Keratinocyte (primary cell): ENCODE measurements at regions not wholly inside any gene's neighbourhood (a gene's known extent, or its start where the extent isn't known, plus 50 kb on each side); places are given as distances from the start of the nearest gene placed in this dataset.

Source experiments
- DNase-seq: peaks from one replicate; pipeline ENCODE4 v3.0.0-alpha.2; 2011; ENCODE audit warnings: low read depth, missing footprints, low spot score
- FAIRE-seq: peaks from 2 replicates; lab custom pipeline; 2011; peaks lifted over from hg19 to GRCh38; lab: Jason Lieb, UNC
- H2AFZ ChIP-seq: 2 replicates; pipeline ENCODE4 v1.6.0; 2012; ENCODE audit warnings: low read length, control low read depth, inconsistent platforms; ENCODE audit not compliant: control insufficient read depth
- H3K27ac ChIP-seq: 2 replicates; pipeline ENCODE4 v1.5.1; 2011; ENCODE audit warnings: low read length; ENCODE audit not compliant: control insufficient read depth, insufficient read depth
- H3K27me3 ChIP-seq: 3 replicates; pipeline ENCODE4 v1.6.0; 2011; ENCODE audit warnings: low read length; ENCODE audit not compliant: control insufficient read depth, insufficient read depth; ENCODE audit errors: extremely low read depth
- H3K36me3 ChIP-seq, 2 experiments: 2 replicates in 1 of 2; 3 replicates in 1 of 2; pipeline ENCODE4 v1.5.1; 2011; ENCODE audit warnings: low read length in 2 of 2, mild to moderate bottlenecking in 1 of 2; ENCODE audit not compliant: control insufficient read depth in 2 of 2, insufficient read depth in 2 of 2; ENCODE audit errors: extremely low read depth in 1 of 2
- H3K4me1 ChIP-seq: 3 replicates; pipeline ENCODE4 v1.5.1; 2011; ENCODE audit warnings: low read length; ENCODE audit not compliant: control insufficient read depth, insufficient read depth; ENCODE audit errors: extremely low read depth
- H3K4me2 ChIP-seq: 3 replicates; pipeline ENCODE4 v1.6.0; 2011; ENCODE audit warnings: low read depth, low read length; ENCODE audit not compliant: control insufficient read depth, insufficient read depth; ENCODE audit errors: extremely low read depth
- H3K4me3 ChIP-seq, 3 experiments: fragments of 200-600 bp in 1 of 3; sonication (generic) in 1 of 3; 2 replicates in 2 of 3; 3 replicates in 1 of 3; pipeline ENCODE4 v1.5.1; 2011 to 2016; ENCODE audit warnings: low read length in 3 of 3, mild to moderate bottlenecking in 3 of 3, control low read depth in 2 of 3, inconsistent platforms in 1 of 3, low read depth in 1 of 3, mixed read lengths in 1 of 3, mixed run types in 1 of 3, moderate library complexity in 1 of 3; ENCODE audit not compliant: control insufficient read depth in 2 of 3, insufficient read depth in 2 of 3; ENCODE audit errors: extremely low read depth in 1 of 3
- H3K79me2 ChIP-seq: 2 replicates; pipeline ENCODE4 v1.6.0; 2012; ENCODE audit warnings: low read length; ENCODE audit not compliant: control insufficient read depth, insufficient read depth
- H3K9ac ChIP-seq: 3 replicates; pipeline ENCODE4 v1.6.0; 2011; ENCODE audit warnings: low read length; ENCODE audit not compliant: control insufficient read depth, insufficient read depth; ENCODE audit errors: extremely low read depth
- H3K9me1 ChIP-seq: 3 replicates; pipeline ENCODE4 v1.6.0; 2011; ENCODE audit warnings: low read length; ENCODE audit not compliant: control insufficient read depth, insufficient read depth; ENCODE audit errors: extremely low read depth
- H3K9me3 ChIP-seq: 2 replicates; pipeline ENCODE4 v1.5.1; 2012; ENCODE audit warnings: low read depth, low read length; ENCODE audit not compliant: control insufficient read depth
- H4K20me1 ChIP-seq: 3 replicates; pipeline ENCODE4 v1.6.0; 2011; ENCODE audit warnings: low read length; ENCODE audit not compliant: control insufficient read depth, insufficient read depth; ENCODE audit errors: extremely low read depth
- EZH2 ChIP-seq: IDR thresholded peaks from one replicate; pipeline ENCODE4 v1.6.1; 2012; ENCODE audit warnings: inconsistent platforms, mild to moderate bottlenecking, low read length, moderate library complexity
- dilution Hi-C: fragments of 300-500 bp; cut with MboI; formaldehyde crosslinking; loops from one replicate; pipeline ENCODE4 v1.7.0; 2020; ENCODE audit warnings: low sequenced_read_pairs; ENCODE audit not compliant: extremely low pct_ligation_motif_present
- TF ChIP-seq, protein P1 (sequence below), 3 experiments: IDR thresholded peaks in 1 of 3; conservative IDR thresholded peaks in 1 of 3; optimal IDR thresholded peaks in 1 of 3; 2 replicates in 2 of 3; 3 replicates in 1 of 3; pipeline versions ENCODE3 to v1.5.1; 2011; ENCODE audit warnings: low read length in 3 of 3, mild to moderate bottlenecking in 3 of 3, moderate library complexity in 2 of 3, control low read depth in 1 of 3, inconsistent platforms in 1 of 3; ENCODE audit not compliant: insufficient read depth in 2 of 3; ENCODE audit errors: extremely low read depth in 1 of 3

DNA sequence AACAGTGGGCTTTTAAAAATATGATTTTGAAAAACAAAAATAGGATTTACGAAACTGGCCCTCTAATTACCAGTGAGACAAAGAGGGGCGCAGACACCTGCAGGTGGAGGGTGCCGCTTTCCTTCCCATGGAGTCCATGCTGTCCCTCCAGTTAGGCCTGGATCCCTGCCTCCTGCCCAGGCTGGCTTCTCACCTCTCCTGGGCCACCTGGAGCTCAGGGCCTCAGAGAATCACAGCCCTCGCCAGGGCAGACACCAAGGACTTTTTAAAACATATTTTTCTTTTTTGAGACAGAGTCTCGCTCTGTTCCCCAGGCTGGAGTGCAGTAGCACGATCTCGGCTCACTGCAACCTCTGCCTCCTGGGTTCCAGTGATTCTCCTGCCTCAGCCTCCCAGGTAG lies 1437.2 kb downstream of the TBC1D22A start:
- TF ChIP-seq EZH2, result no peak
- TF ChIP-seq, protein P1, sequence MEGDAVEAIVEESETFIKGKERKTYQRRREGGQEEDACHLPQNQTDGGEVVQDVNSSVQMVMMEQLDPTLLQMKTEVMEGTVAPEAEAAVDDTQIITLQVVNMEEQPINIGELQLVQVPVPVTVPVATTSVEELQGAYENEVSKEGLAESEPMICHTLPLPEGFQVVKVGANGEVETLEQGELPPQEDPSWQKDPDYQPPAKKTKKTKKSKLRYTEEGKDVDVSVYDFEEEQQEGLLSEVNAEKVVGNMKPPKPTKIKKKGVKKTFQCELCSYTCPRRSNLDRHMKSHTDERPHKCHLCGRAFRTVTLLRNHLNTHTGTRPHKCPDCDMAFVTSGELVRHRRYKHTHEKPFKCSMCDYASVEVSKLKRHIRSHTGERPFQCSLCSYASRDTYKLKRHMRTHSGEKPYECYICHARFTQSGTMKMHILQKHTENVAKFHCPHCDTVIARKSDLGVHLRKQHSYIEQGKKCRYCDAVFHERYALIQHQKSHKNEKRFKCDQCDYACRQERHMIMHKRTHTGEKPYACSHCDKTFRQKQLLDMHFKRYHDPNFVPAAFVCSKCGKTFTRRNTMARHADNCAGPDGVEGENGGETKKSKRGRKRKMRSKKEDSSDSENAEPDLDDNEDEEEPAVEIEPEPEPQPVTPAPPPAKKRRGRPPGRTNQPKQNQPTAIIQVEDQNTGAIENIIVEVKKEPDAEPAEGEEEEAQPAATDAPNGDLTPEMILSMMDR (optimal IDR thresholded peaks at IDR 0.05 in 1 of 3, IDR thresholded peaks at IDR 0.05 in 1 of 3, conservative IDR thresholded peaks at IDR 0.05 in 1 of 3; ENCODE audit: extremely low read depth in 1 of 3, insufficient read depth in 2 of 3, low read length in 3 of 3), result no peak
- FAIRE-seq, result no peak
- dilution Hi-C loops, result no loop called here

DNA sequence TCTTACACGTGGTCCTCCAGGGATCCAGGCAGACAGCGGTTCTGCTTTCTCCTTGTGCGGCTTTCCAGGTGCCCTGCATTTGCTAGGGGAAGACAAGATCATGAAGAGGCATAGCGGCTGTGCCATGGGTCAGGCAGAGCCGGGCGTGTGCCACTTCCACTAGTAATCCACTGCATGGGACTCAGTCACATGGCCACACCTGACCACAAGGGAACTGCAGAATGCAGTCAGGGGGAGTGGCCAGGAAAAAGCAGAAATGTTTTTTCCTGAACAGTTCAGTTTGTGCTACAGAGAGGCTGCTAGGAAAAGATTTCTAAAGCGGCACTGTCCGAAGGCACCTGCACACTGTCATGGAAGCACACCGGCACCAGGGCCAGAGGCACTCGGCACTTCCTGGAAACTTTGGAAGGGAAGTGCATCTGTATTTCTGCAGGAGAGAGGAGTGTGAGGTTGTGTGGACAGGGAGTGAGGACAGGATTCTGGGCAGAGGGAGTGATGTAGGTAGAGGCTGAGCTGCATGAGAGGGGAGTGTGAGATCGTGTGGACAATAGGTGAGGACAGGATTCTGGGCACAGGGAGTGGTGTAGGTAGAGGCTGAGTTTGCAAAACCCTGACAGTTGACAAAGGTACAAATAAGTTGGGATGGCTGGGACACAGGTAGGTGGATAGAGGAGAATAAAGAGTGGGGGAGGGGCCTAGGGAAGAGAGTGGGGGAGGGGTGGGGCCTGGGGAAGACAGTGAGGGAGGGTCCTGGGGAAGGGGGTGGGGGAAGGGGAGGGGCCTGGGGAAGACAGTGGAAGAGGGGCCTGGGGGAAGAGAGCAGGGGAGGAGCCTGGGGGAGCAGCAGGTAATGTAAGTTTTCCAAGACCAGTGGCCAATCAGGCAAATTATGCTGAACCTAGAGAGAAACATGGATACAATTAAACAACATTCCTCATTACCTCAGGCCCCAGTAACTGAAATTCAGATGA lies 1436.3 kb downstream of the TBC1D22A start:
- Histone ChIP-seq H2AFZ (no peak overlapping the region), H3K27ac (no peak overlapping the region), H3K9me1 (no peaks in the 10 kb centered on the region), H3K4me2 (no peak overlapping the region), H4K20me1 (no peaks in the 10 kb centered on the region), H3K4me1 (no peaks in the 10 kb centered on the region), H3K4me3 (no peak overlapping the region), H3K9ac (no peak overlapping the region), H3K36me3 (no peaks in the 10 kb centered on the region), H3K79me2 (no peaks in the 10 kb centered on the region), H3K27me3 (no peaks in the 10 kb centered on the region), H3K9me3 (peaks cover 3% of the 10 kb centered on the region)
- TF ChIP-seq, protein P1 (optimal IDR thresholded peaks at IDR 0.05 in 1 of 3, IDR thresholded peaks at IDR 0.05 in 1 of 3, conservative IDR thresholded peaks at IDR 0.05 in 1 of 3; ENCODE audit: extremely low read depth in 1 of 3, insufficient read depth in 2 of 3, low read length in 3 of 3), result no peak
- no peak for TF ChIP-seq EZH2
- no peak for FAIRE-seq
- no peak for DNase-seq
- dilution Hi-C loops, result no loop called here

More for the DNA sequence above, 1437.2 kb downstream of the TBC1D22A start:
- no peaks in the 10 kb centered on the region for H3K36me3 ChIP-seq
- H3K9me3 ChIP-seq, result peaks cover 3% of the 10 kb centered on the region
- no peaks in the 10 kb centered on the region for H3K4me1 ChIP-seq
- no peak for DNase-seq
- no peak overlapping the region for H2AFZ ChIP-seq
- H3K4me3 ChIP-seq, result no peak overlapping the region
- H3K9me1 ChIP-seq, result no peaks in the 10 kb centered on the region
- no peaks in the 10 kb centered on the region for H4K20me1 ChIP-seq
- no peak overlapping the region for H3K27ac ChIP-seq
- no peaks in the 10 kb centered on the region for H3K79me2 ChIP-seq
- no peak overlapping the region for H3K4me2 ChIP-seq
- H3K27me3 ChIP-seq, result no peaks in the 10 kb centered on the region
- H3K9ac ChIP-seq, result no peak overlapping the region
